ENCODE measurements at regions not wholly inside any gene's neighbourhood (a gene's known extent, or its start where the extent isn't known, plus 50 kb on each side); places are given as distances from the start of the nearest gene placed in this dataset.

DNA sequence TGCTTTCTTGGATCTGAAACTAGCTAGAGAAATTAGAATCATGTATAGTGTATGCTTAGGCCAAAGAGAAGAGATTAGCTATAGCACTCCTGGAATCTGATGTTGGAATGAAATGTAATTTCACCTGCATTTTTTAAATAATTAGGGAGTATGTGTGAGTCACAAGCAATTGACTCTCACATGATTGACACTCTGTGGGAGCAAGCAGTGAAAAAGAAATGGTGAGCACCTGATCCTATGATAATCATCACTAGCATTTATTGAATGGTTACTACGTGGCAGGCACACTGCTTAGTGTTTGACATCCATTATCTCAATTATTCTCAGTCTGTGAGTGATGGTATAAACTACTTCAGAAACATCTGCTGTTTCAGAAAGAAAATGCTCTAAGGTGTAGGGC is 176.6 kb downstream of the NRIP1 start:
- no peak for TF ChIP-seq POLR2A (IDR thresholded peaks at IDR 0.05)
- TF ChIP-seq, protein P1, sequence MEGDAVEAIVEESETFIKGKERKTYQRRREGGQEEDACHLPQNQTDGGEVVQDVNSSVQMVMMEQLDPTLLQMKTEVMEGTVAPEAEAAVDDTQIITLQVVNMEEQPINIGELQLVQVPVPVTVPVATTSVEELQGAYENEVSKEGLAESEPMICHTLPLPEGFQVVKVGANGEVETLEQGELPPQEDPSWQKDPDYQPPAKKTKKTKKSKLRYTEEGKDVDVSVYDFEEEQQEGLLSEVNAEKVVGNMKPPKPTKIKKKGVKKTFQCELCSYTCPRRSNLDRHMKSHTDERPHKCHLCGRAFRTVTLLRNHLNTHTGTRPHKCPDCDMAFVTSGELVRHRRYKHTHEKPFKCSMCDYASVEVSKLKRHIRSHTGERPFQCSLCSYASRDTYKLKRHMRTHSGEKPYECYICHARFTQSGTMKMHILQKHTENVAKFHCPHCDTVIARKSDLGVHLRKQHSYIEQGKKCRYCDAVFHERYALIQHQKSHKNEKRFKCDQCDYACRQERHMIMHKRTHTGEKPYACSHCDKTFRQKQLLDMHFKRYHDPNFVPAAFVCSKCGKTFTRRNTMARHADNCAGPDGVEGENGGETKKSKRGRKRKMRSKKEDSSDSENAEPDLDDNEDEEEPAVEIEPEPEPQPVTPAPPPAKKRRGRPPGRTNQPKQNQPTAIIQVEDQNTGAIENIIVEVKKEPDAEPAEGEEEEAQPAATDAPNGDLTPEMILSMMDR (IDR thresholded peaks at IDR 0.05): no peak
- TF ChIP-seq POLR2AphosphoS5 (IDR thresholded peaks at IDR 0.05; ENCODE audit: insufficient read depth in 1 of 2, low read depth in 1 of 2): no peak
